ENCODE measurements at regions not wholly inside any gene's neighbourhood (a gene's known extent, or its start where the extent isn't known, plus 50 kb on each side); places are given as distances from the start of the nearest gene placed in this dataset.

DNA sequence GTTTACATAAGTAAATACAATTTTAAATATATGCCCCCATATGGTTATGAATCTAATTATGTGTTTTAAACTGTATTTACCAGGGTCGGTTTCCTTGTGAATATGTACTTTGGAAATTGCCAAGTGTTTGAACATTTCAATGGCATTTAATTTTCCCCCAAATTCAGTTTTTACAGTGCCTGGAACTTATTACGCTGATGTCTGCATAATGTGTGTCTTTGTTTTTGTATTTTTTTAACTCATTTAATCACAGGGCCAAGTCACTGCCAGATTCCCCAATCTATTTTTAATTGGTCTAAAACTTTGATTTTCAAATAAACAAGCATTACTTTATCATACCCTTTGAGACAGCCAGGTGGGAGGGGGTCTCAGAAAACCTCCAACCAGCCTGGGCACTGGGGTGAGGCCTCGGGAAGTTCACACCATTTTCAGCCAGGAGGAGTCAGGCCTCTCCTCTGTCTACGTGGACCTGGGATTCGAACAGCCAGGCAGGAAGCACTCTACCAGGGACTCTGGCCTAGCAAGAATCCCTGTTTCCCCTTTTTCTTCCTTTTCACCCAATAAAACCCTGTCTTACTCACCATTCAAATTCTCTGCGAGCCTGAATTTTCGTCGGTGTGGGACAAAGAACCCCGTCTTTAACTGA, 151.5 kb upstream of the COL1A2 start:
- TF ChIP-seq, protein P1, sequence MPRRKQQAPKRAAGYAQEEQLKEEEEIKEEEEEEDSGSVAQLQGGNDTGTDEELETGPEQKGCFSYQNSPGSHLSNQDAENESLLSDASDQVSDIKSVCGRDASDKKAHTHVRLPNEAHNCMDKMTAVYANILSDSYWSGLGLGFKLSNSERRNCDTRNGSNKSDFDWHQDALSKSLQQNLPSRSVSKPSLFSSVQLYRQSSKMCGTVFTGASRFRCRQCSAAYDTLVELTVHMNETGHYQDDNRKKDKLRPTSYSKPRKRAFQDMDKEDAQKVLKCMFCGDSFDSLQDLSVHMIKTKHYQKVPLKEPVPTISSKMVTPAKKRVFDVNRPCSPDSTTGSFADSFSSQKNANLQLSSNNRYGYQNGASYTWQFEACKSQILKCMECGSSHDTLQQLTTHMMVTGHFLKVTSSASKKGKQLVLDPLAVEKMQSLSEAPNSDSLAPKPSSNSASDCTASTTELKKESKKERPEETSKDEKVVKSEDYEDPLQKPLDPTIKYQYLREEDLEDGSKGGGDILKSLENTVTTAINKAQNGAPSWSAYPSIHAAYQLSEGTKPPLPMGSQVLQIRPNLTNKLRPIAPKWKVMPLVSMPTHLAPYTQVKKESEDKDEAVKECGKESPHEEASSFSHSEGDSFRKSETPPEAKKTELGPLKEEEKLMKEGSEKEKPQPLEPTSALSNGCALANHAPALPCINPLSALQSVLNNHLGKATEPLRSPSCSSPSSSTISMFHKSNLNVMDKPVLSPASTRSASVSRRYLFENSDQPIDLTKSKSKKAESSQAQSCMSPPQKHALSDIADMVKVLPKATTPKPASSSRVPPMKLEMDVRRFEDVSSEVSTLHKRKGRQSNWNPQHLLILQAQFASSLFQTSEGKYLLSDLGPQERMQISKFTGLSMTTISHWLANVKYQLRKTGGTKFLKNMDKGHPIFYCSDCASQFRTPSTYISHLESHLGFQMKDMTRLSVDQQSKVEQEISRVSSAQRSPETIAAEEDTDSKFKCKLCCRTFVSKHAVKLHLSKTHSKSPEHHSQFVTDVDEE (CRISPR knock-in tag; IDR thresholded peaks at IDR 0.05) = no peak
- TF ChIP-seq PPARA (CRISPR knock-in tag; IDR thresholded peaks at IDR 0.05; ENCODE audit: borderline replicate concordance) = no peak
- TF ChIP-seq ISL1 (CRISPR knock-in tag; IDR thresholded peaks at IDR 0.05) = no peak
- TF ChIP-seq, protein P2, sequence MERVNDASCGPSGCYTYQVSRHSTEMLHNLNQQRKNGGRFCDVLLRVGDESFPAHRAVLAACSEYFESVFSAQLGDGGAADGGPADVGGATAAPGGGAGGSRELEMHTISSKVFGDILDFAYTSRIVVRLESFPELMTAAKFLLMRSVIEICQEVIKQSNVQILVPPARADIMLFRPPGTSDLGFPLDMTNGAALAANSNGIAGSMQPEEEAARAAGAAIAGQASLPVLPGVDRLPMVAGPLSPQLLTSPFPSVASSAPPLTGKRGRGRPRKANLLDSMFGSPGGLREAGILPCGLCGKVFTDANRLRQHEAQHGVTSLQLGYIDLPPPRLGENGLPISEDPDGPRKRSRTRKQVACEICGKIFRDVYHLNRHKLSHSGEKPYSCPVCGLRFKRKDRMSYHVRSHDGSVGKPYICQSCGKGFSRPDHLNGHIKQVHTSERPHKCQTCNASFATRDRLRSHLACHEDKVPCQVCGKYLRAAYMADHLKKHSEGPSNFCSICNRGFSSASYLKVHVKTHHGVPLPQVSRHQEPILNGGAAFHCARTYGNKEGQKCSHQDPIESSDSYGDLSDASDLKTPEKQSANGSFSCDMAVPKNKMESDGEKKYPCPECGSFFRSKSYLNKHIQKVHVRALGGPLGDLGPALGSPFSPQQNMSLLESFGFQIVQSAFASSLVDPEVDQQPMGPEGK (CRISPR knock-in tag; IDR thresholded peaks at IDR 0.05; ENCODE audit: borderline replicate concordance) = no peak

Measured in SK-N-SH treated with all-trans-retinoic acid at 6 μM for 48 hours (cell line).